ENCODE measurements at regions not wholly inside any gene's neighbourhood (a gene's known extent, or its start where the extent isn't known, plus 50 kb on each side); places are given as distances from the start of the nearest gene placed in this dataset.
A peak's percentile ranks its signal among the peaks of the same experiment; 100 is the strongest.

DNA sequence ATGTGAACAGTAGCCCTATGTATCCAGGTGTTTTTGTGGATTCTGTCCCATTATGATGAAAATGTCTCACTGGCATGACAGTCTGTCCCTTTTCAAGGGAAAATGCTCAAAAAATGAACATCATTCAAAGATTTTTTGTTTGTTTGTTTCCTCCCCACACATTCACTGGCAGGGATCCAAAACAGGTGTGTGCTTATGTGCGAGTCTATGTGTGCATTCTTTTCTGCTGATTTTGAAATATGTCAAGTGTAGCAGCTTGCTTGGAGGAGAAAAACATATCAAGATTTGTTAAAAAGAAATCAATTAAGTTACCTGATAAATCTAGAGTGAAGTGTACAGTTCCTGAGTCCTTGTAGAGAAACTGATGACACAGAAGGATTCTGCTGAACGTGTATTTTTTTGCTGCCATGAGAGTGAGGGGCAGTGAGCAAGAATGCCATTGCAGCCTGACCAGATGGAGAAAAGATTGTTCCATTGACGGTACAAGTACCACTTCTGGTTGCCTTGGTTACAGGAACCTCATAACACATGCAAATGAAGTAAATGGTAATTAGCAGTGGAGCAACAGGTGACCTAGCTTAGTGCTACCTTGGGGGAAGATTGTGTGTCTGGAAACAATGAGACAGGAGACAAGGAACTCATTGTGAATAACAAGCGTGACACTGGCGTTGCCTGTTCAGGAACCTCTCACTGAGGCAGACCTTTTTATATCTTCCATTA lies 277.4 kb upstream of the PHYHIPL start:
- ATAC-seq: peak; percentile 45
- peaks cover 8% of the 10 kb centered on the region for H3K9me3 ChIP-seq
- H3K36me3 ChIP-seq: no peaks in the 10 kb centered on the region
- no peak overlapping the region for H3K27ac ChIP-seq
- no peaks in the 10 kb centered on the region for H3K4me1 ChIP-seq
- no peak for TF ChIP-seq CTCF (IDR thresholded peaks at IDR 0.05)
- intact Hi-C loops (cut with DNase I): no loop called here
- no peak overlapping the region for H3K4me3 ChIP-seq
- DNase-seq: no peak
- no peaks in the 10 kb centered on the region for H3K27me3 ChIP-seq

DNA sequence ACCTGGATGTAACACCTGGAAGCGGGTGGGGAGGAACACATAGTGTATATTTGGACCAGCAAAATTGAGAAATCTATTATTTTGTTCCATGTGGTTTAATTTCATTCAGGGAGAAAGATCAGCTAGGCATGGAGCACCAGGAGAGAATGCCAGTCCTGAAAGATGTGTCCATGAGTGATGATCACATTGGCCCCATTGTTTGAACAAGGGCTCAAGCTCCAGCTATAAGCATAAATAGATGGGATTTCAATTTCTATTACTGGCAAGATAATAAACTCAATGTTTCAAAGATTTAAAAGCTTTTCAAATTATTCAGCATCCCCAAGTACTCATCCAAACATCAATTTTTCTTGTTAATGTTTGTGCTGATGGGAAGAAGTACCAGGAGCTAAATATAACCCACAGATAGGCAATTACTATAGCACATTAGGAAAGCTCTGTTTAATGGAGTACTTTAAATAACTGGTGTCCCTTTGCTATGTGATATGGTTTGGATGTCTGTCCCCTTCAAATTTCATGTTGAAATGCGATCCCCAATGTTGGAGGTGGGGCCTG lies 275.3 kb upstream of the PHYHIPL start:
- no peaks in the 10 kb centered on the region for H3K4me1 ChIP-seq

DNA sequence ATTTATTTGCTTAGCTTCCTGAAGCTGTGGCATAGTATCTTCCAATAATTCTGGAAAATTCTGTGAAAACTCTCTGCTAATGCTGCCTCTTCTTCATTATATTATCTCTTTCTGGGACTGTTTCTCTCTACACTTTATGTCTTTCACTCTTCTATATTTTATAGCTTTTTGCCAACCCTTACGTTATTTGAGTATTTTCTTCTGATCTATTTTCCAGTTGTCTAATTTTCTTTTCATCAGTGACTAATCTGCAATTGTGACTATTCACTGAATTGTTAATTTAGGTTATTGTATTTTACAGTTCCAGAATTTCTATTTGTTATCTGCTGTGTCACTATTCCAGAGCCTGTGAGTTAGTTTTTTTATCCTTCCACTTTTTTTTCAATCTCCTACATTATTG lies 273.4 kb upstream of the PHYHIPL start:
- no peaks in the 10 kb centered on the region for H3K36me3 ChIP-seq
- no peaks in the 10 kb centered on the region for H3K4me1 ChIP-seq
- ATAC-seq (no peak), DNase-seq (no peak)
- no peak overlapping the region for H3K27ac ChIP-seq
- no peak for TF ChIP-seq CTCF (IDR thresholded peaks at IDR 0.05)
- no peaks in the 10 kb centered on the region for H3K27me3 ChIP-seq
- intact Hi-C loops (cut with DNase I): no loop called here
- H3K4me3 ChIP-seq: no peak overlapping the region
- H3K9me3 ChIP-seq: peaks cover 8% of the 10 kb centered on the region

More for the DNA sequence above, 275.3 kb upstream of the PHYHIPL start:
- Histone ChIP-seq H3K9me3 (peaks cover 8% of the 10 kb centered on the region), H3K27me3 (no peaks in the 10 kb centered on the region), H3K36me3 (no peaks in the 10 kb centered on the region), H3K27ac (no peak overlapping the region), H3K4me3 (no peak overlapping the region)
- no peak for DNase-seq
- intact Hi-C loops (cut with DNase I): no loop called here
- ATAC-seq: no peak
- TF ChIP-seq CTCF (IDR thresholded peaks at IDR 0.05): no peak

DNA sequence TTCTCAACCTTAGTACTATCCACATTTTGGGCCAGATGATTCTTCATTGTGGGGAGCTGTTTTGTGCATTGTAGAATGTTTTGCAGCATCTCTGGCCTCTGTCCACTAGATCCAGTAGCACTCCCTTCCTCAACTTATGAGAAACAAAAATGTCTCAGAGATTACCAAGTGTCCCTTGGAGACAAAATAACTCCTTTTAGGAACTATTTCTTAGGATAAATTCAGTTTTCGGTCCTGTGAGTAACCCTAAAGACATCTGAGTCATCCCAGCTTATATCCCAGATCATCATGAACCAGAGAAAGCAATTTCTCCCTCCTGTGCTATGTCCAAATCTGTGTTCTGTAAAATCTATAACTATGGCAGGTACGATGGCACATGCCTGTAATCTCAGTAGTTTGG lies 266.6 kb upstream of the PHYHIPL start:
- H3K9me3 ChIP-seq: no peaks in the 10 kb centered on the region
- no peak overlapping the region for H3K27ac ChIP-seq
- H3K4me3 ChIP-seq: no peak overlapping the region
- intact Hi-C loops (cut with DNase I): no loop called here
- H3K4me1 ChIP-seq: no peaks in the 10 kb centered on the region
- no peaks in the 10 kb centered on the region for H3K27me3 ChIP-seq
- no peak for TF ChIP-seq CTCF (IDR thresholded peaks at IDR 0.05)
- ATAC-seq (no peak), DNase-seq (no peak)
- H3K36me3 ChIP-seq: no peaks in the 10 kb centered on the region

- DNase-seq (no peak), ATAC-seq (no peak)
- Histone ChIP-seq H3K36me3 (no peaks in the 10 kb centered on the region), H3K4me1 (no peaks in the 10 kb centered on the region), H3K9me3 (no peaks in the 10 kb centered on the region), H3K27me3 (no peaks in the 10 kb centered on the region), H3K4me3 (no peak overlapping the region), H3K27ac (no peak overlapping the region)
- intact Hi-C loops (cut with DNase I): no loop called here
- TF ChIP-seq CTCF (IDR thresholded peaks at IDR 0.05): no peak
Measured at GRCh38 chr10:58913717-58914116, 262.7 kb upstream of the PHYHIPL start.
